KG1 (cell line): ENCODE measurements at regions not wholly inside any gene's neighbourhood (a gene's known extent, or its start where the extent isn't known, plus 50 kb on each side); places are given as distances from the start of the nearest gene placed in this dataset.

Source experiments
- DNase-seq: peaks from one replicate; lab custom pipeline; 2025; lab: John Stamatoyannopoulos, UW

DNA sequence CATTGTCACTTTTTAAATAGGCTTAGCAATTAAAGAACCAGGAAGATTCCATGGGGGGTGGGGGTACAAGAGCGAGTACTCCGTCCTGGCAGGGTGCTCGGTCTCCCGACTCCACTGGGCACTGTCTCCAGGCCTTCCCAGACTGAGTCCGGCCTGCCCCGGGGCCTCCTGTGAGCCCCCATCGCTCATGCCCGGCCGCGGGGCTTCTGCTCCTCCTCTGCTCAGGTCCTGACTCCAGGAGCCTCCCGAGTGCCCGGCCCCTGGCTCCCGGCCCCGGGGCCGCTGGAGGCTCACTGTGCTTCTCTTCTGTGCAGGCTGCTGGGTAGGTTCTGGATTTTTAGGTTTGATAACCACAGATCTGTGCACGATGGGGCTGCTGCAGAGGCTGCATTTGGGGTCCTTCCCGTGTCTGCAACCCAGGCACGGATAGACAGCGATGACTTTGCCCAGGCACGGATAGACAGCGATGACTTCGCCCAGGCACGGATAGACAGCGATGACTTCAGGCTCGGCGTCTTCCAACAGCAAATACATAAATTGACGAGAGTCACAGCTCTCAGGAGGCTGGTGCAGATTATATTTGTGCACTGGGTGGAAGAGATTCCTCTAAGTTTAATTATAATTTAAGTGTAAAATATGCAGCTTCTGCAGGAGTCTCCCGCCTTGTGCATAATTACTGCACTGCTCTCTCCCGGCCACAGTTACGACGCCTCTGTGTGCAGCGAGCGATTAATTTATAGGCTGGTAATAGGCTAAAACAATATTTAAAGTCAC lies 74.8 kb upstream of the RXRA start:
- no peak for DNase-seq

DNA sequence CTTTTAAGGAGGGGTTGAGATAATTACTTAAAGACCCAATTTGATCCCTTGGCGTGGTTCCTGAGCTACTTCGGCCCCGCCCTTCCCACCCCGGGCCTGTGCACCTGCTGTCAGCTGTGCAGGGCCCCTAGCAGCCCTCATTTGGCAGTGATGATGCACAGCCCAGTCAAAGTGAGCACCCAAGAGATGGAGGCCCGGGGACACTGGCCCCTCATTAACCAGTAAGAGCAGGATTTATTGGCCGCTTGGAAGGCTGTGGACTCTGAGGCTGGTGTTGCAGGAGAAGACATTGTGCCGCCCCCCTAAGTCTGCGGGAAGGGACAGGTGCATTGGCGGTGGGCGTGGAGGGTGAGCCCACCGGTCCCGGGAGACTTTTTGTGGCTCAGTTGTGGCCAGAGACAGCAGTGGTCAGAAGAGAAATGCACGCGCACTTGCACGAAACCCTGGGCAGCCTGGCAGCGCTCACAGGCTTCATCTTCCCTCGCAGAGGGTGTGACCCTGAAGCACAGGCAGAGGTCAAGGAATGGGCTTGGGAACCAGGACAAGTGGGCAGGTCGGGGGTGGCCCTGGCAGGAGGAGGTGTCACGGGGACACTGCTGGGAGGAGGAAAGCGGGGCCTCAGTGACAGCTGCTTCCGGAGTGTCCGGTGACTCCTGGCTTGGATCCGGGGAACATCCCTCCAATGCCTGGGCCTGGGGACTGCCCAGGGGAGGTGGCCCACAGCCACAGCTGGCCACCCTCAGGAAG lies 74.0 kb upstream of the RXRA start:
- DNase-seq = no peak

DNA sequence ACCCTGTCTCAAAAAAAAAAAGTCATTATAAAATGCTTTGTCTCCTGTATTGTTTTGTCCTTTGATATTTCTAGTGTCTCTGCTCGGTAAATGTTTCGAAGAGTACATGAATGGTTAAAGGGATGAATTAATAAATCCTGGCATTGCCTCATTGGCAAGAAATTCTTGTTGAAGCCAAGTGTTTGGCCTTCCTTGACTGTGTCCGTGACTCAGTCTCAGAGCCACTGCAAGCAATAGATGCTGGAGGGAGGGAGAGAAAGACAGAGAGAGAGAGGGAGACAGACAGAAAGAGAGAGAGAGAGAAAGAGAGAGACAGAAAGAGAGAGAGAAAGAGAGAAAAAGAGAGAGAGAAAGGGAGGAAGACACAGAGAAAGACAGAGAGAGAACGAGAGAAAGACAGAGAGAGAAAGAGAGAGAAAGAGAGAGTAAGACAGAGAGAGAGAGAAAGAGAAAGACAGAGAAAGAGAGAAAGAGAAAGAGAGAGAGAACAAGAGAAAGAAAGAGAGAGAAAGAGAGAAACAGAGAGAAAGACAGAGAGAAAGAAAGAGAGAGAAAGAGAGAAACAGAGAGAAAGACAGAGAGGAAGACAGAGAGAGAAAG lies 72.5 kb upstream of the RXRA start:
- no peak for DNase-seq

DNA sequence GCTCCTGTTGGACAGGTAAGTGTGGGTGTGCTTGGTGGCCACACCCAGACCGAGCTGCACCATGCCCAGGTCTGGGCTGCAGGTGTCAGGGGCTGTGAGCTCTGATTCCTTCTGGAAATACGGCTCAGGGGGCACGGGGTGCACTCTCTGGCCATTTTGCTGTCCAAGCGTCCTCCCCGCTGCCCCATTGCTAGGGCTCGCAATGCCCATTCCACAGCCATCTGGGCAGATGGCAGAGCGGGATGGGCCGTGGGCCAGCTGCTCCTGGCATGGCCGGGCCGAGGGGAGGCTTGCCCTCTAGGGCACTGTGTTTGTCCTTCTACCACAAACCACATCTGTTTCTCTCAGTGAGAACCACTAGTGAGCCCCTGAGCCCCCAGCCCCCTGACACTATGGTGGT lies 67.9 kb upstream of the RXRA start:
- no peak for DNase-seq

DNA sequence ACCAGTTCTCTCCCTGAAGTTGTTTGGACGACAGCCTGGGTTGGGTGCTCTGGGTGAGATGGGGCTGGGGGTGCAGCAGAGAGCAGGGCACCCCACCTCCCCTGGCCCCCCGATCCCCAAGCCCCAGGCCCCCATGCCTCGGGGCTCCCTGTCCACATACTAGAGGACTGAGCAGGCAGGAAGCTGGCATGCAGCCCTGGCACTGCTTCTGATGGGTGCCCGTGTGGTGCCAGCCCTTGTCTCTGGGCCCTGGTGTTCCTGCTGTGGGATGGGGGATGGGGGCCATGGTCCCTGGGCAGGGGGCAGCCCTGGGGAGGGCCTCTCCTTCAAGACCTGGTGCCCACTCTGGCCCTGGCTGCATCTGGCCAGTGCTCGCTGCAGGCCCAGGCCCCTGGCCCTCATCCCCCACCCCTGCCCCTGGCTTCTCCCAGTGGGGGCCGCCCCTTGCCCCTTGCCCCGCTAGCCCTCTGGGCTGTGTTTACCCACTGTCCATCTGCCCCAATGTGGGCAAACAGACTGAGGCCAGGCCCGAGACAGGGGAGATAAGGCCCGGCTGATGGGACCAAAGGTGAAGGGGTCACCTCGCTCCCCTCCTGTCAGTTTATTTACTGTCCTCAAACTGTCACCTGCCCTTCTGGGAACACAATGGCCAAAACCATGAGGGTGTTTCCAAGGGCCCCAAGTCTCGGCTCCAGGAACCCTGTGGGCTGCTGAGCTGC lies 67.3 kb upstream of the RXRA start:
- DNase-seq = no peak

DNA sequence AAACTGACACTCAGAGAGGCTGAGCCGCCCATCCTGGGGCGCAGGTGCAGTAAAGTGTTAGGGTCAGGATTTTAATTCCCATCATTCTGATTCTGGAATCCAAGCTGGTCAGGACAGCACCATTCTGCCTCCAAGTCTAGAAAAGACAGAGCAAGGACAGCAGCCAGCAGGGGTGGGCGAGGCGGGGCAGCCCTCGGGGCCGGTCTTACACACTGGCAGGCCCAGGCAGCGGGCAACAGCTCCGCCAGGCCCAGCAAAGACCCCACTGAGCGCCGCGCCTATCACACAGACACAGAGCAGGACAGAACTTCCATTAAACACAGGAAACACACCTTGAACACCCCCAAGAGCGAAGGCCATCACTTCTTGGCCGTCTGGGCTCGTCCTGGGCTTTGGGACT lies 66.5 kb upstream of the RXRA start:
- DNase-seq = no peak

DNA sequence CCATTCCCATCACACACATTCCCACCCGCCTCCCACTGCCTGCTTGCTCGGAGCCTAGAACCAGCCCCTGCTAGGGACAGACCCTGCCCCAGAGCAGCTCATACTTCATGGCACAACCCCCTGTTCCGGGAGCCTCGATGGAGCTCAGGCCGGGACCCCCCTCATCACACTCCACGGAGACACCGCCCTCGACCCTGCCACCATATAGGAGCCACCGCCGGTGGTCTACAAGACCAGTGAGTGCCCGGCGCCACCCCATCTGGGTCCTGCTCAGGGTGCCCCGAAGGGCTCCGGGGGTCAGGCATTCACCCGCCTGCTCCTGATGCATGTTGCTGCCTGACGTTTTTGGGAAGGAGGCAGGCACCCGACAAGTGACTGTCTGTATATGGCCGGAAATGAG lies 65.5 kb upstream of the RXRA start:
- no peak for DNase-seq

DNA sequence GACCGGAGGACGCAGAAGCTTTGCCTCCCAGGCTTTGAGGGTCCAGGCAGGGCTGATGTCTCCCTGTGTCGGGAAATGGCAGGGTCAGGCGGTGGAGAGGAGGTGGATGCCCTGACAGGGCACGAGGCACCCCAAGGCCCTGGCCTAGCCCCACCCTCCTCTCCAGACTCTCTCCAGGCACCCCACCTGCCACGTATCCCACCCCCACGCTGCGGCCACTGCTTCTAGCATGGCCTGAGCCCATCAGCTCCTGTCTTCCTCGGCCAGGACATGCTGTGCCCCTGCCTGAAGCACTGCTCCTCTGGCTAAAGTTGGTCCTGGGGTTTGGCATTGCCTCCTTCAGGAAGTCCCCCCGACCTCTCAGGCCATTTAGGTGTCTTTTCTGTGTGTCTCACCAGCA lies 64.2 kb upstream of the RXRA start:
- DNase-seq = no peak

DNA sequence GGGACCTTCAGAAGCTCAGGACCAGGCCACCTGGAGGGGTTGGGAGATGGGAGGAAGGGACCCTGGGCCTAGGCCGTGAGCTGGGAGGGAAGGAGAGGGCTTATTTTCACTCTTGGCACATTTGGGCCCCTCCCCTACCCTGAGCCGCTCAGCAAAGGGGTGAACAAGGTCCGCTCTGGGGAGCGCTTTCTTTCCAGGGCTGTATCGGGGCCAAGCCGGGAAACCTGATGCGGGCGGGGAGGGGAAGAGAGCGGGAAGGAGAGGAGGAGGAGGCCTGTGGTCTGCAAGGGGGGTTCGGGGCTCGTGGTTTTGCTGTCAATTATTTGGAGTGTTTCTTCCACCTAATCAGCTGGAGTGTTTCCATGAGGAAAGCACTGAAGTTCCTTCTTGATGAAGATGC lies 62.7 kb upstream of the RXRA start:
- no peak for DNase-seq

DNA sequence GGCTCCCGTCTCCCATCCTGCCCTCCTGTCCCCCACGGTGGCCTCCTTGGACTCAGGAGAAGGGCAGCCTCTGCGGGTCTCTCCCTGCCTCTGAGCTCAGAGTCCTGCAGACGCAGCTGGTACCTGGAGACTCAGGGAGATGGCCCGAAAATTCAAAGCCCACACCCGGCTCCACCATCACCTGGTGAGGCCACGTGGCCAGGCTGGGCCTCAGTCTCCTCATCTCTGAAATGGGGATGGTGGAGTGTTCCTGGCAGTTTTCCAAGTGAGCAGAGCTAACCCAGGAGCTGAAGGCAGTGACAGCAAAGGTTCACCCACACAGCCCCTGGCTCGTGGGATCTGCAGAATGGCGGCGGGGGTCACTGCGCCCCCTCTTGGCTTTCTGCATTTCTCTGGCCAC lies 62.1 kb upstream of the RXRA start:
- DNase-seq = no peak

DNA sequence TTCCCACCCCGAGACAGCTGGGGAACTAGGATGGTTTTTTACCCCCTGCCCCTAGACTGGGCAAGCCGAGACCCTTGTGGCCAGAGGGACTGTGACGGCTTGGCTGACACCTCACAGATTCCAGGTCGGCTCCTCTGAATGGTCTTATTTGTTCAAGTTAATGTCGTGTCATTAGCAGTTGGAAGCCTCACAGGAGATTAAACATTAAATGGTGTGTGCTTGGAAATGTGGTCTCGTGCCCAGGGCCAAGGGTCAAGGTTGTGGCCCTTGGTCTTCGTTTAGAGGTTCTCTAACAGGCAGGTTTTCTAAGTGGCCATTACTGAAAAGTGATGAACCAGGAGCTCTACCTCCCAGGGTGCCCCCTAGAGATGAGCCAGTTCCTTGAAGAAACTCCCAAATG lies 61.2 kb upstream of the RXRA start:
- DNase-seq = no peak

DNA sequence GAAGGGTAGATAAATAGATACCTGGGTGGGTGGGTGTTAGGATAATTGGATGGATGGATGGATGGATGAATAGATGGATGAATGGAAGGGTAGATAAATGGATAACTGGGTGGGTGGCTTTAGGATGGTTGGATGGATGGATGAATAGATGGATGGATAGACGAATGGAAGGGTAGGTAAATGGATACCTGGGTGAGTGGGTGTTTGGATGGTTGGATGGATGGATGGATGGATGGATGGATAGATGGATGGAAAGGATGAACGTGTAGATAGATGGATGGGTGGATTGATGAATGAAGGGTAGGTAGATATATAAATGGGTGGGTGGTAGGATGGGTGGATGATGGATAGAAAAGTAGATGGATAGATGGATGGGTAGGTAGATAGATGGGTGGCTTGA lies 59.8 kb upstream of the RXRA start:
- no peak for DNase-seq

DNA sequence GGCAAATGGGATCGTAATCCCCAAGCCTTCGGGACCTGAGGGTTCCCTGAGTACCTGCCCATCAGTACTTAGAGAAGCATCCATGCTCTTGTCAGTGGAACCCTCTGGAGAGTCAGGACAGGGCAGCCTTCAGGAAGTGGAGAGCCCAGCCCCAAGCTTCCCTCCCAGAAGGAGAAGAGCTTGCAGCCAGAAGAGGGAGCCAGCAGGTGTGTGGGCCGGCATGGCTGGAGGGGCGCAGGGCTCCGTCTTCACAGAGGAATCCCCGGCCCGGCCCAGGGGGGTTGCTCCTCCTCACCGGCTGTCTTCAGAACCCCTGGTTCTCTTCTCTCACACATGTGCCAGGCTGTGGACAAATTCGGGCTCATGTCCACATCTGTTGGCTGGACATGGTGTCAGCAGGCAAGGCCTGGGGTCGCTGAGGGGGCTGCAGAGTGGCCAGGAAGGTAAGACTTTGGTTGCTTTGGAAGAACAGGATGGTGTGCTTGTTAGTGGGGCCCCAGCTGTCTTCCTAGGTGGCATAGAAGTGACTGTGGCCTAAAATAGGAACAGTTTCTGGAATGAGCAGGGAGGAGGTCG lies 58.9 kb upstream of the RXRA start:
- no peak for DNase-seq

DNA sequence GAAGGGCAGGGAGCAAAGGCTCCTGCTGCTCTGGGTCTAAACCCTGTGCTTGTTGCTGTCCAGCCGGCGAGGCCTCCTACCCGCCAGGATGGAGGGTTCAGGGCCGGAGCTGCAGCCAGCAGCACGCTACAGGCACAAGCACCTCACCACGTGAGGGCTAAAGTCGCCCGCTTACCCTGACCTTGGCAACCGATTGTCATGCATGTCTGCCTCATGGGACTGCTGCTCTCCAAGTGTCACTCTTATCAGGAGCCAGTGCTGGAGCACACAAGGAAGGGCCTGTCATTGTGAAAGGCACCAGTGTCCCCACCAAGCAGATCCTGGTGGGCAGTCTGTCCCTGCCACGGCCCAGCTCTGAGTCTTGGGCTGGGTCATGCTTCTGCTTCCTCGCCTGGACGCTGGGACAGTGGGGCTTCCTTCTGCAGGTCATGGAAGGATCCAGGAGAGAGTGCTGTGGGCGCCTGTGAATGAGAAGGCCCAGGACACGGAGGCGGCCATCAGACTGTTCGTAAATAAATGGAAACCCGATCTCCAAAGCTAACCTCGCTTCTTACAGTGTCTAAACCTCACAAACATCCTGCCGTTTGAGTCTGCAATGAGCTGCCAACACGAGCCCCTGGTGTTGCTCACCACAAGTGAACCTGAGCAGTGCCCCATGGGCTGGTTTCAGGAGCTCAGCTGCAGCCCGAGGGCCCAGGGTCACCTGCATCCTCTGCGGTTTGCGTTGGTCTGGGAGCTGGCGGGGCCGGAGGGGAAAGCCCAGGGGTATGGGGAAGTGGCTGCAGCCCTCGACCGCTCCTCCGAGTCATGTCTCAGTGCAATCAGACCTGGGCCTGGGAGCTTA lies 58.2 kb upstream of the RXRA start:
- DNase-seq = peak; percentile 49

DNA sequence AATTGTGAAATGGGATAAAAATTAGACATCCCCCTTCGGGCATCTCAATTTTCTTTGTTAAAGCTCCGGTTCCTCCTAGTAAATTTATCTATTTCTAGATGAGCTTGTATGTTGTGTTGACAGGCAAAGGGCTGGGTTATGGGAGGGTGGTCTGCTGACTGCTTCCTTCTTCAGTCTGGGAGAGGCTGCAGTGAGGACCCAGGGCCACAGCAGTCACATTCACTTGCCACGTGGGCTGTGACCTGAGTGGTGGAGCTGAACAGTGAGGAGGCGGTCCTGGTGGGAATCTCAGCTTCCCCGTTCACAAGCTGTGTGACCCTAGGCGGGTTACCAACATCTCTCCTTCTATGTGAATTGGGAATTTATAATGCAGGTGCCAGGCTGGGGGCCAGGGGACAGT lies 57.5 kb upstream of the RXRA start:
- no peak for DNase-seq

DNA sequence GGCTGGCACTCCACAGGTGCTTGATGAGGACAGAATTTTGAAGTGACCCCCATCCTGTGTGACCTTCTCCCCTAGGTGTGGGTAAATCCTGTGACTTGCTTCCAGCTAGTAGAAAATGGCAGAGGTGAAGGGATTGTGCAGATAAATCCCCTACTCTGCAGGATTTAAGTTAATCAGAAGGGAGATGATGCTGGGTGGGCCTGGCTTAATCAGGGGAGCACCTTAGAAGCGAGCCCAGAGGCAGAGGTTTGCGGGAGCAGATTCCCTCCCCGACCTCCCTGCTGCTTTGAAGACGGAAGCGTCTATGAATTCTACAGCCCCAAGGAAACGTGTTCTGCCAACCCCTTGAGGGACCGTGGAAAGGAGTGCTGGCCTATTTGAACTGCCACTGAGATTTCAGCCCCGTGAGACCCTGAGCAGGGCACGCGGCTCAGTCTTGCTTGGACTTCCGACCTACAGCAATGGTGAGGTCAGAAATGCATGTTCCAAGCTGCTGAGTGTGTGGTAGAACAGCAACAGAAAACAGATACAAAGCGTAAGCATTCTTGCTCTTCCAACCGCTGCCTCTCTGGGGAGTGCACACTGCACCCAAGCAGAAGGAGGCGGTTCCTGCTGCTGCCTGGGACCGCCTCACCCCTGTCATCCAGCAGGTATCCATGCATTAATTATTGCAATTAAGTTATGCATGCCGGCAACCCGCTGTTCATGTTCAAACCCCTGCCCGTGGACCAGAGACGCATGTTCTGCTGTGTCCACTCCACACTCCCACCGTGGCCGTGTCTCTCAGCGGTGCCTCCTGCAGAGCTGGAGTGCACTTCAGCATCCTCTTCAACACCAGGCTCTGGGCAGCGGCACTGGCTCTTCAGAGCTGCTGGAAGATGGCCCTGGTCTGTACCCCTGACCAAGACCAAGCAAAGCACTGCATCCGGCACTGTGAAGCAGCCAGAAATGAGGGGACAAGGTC lies 54.6 kb upstream of the RXRA start:
- no peak for DNase-seq

DNA sequence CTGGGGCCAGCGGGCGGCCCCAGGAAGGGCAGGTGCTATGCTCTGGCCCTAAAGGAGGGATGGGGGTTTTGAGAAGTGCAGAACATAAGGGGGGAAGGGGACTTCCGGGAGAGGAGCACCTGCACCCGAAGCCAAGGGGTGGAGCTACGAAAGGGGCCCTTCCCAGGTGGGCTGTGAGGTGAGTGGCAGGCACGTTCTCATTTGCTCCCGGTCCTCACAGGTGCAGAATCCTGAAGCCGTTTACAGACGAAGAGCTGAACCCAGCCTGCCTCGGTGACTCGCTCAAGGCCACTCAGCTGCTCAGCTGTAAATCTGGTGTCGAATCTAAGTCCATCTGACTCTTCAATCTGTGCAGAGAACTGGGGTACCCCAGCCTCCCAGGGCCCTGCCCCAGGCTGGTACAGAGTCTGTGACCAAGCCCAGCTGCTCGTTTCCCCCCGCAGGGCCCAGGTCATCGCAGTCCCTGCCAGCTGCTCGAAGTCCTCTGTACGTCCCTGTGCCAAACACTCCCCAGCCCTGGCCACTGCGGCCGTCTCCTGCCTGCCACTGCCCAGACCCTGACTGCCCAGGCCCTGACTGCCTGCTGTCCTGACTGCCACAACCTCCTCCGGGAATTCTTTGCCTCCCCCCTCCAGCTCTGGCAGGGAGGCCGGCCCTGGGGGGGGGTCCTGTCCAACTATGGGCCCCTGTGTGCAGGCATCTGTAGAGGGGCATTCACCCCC lies 53.8 kb upstream of the RXRA start:
- no peak for DNase-seq

DNA sequence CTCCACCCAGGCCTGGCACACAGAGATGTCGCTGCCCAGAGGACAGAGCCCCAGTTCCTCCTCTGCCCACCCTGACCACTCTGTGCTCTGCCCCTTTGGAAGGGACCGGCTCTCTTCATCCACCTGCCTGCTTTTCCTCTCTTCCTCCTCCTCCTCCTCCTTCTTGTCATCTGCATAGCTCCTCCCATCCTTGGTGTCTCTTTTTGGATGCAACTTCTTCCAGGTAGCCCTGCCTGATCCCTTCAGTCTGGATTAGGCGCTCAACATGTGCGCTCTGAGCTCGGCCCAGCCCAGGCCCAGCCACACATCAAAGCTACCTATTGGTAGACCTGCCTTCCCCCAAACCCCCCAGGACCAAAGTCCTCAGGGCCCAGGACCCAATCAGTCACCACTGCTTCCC lies 52.6 kb upstream of the RXRA start:
- no peak for DNase-seq

DNA sequence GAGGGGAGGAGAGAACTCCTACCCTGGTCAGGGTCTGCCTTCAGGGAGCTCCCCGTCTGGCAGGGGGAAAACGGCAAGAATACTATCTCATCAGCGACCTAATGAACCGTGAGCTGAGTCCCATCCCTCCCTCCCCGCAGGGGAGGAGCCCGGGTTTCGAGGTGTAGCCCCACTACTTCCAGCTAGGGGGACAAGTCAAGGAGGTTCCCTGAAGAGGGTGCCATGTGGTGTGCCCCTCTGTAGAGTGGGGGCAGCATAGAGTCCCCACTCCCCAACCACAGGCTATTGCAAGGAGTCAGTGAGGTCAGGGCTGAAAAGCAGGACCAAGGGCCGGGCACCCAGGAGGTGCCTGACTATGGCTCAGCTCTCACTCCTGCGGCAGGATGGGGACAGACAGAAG lies 50.9 kb upstream of the RXRA start:
- DNase-seq = no peak
